ENCODE measurements at regions not wholly inside any gene's neighbourhood (a gene's known extent, or its start where the extent isn't known, plus 50 kb on each side); places are given as distances from the start of the nearest gene placed in this dataset.

GRCh38 chr10:29223326-29223725, 65.5 kb upstream of the LYZL1 start:
- TF ChIP-seq ZNF544 (tag by site-specific recombination; IDR thresholded peaks at IDR 0.05) (no peak), PRDM1 (tag by site-specific recombination; IDR thresholded peaks at IDR 0.05) (no peak), MYNN (tag by site-specific recombination; IDR thresholded peaks at IDR 0.05; ENCODE audit: borderline replicate concordance) (no peak), PRDM4 (tag by site-specific recombination; IDR thresholded peaks at IDR 0.05) (no peak), HOXC10 (CRISPR knock-in tag; IDR thresholded peaks at IDR 0.05) (no peak)
